GM21528 (cell line): ENCODE measurements at regions not wholly inside any gene's neighbourhood (a gene's known extent, or its start where the extent isn't known, plus 50 kb on each side); places are given as distances from the start of the nearest gene placed in this dataset.

Source experiments
- ATAC-seq: cut with Tn5 transposase; IDR thresholded peaks from one replicate; pipeline ENCODE4 v1.9.1; 2021; ENCODE audit warnings: mild to moderate bottlenecking, moderate library complexity; ENCODE audit not compliant: unreplicated experiment, low FRiP score

GRCh38 chr12:78672033-78672432 lies 192.5 kb upstream of the SYT1 start:
- no peak for ATAC-seq

DNA sequence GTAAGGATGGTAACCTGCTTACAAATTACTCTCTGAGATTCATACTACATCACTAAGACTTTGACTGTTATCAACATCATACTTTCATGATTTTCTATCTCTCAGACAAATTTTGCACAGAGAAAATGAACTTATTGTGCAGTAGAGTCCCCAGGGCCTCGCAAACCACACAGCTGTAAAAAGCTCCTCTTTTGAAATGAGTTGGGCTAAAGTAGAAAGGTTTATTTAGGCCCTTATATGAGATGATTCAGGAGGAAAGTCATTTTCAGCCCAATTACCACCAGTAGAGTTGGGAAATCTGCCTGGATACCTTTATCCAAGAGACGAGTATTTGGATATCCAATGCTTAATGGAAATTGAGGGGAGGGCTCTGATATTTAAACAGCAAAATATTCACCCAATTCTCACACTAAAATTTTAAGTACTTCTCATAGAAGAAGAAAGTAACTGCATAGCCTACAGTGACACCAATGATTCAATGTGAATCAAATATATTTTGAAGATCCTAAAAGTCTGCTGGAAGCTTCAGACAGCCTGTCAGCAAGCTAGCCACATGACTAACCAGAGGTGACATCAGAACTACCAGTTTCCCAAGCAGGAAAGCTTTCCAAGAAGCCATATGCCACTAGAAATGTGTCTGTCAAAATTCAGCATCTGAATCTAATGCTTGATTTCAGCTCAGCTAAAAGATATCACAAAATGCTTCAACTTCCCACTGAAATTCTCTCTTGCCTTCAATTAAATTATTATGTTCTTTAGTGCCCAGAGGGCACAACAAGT lies 190.1 kb upstream of the SYT1 start:
- no peak for ATAC-seq

GRCh38 chr12:78680596-78680995 lies 184.0 kb upstream of the SYT1 start:
- no peak for ATAC-seq

DNA sequence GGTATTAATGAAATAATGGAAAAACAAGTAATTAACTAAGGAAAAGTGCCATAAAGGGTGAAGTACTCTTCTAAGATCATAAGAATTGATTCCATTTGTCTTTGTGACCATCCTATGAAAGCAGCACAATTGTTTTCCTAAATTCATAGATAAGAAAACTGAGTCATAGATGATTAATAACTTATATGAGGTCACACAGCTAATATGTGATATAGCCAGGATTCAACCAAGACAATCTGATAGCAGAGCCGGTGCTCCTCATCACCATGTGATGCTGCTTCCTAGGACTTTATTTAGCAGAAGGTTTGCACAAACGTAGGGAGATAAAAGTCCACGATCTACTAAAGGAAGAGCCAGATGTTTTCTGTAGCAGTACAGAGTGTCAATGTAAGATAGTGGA lies 181.5 kb upstream of the SYT1 start:
- no peak for ATAC-seq

GRCh38 chr12:78683626-78684025 lies 180.9 kb upstream of the SYT1 start:
- no peak for ATAC-seq

DNA sequence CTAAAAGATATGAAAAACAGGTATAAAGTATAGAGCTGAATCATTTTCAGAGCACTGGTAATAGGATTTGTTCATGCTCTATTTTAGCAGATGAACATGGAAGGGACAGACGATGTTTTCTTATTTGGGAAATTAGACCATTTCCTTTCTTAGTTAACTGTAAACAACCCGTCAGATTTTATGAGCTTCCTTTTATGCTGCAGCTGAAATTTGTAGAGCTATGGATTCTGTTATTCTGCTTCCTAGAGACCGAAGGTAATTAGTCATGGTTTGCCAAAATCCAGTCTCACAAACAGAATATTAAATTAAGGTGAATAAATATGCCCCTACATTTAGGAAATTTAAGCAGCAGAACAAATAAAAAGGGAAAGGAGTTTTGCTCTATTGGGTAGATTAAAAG lies 180.2 kb upstream of the SYT1 start:
- no peak for ATAC-seq

DNA sequence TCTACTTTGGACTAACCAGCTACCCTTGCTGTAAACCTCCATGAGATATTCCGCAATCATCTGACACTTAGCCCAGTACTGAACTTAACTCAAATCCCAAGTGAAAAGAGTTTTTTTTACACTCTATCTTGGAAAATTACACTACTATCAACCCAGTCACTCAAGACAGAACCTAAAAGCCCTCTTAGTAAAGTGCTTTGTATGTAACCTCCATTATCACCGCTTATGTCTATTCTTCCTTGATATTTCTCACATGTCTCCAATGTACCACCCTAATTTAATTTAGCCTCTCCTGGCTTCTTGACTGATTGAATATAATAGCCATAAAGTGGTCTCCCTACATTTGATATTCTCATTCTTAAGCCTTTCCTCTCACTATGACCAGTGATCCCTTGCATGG lies 168.8 kb upstream of the SYT1 start:
- ATAC-seq: no peak

DNA sequence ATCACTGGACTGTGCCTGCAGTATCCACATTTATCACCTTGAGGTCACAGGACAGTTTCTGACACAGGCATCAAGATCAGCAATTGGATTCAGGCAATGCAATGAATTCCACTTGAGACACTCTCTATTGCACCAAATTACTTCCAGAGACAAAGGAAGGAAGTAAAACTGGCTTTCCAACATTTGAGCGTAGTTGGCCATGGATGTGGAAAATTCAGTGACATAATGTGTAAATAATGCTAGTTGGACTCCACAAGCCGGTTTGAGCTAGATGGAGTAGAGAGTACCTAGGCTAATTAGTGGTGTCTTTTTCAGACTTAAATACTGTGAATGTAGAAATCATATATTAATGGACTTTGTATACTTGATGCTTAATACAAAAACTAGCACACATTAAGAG lies 168.3 kb upstream of the SYT1 start:
- ATAC-seq: no peak

DNA sequence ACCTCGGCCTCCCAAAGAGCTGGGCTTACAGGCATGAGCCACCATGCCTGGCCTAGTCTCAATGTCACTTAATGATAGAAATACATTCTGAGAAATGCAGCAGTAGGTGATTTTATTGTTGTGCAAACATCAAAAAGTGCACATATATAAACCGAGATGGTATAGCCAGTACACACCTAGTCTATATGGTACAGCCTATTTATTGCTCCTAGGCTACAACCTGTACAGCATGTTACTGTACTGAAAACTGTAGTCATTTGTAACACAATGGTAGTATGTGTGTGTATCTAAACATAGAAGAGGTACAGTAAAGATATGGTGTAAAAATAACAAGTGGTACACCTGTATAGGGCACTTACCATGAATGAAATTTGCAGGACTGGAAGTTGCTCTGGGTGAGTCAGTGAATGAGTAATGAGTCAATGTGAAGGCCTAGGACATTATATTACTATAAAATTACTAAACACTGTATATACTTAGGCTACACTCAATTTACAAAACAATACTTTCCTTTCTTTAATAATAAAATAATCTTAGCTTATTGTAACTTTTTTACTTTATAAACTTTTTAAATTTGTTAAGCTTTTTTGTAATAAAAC lies 166.7 kb upstream of the SYT1 start:
- no peak for ATAC-seq

- no peak for ATAC-seq
Measured at GRCh38 chr12:78698747-78699146, 165.8 kb upstream of the SYT1 start.

GRCh38 chr12:78700565-78700964 lies 164.0 kb upstream of the SYT1 start:
- ATAC-seq: no peak

GRCh38 chr12:78703820-78704525 lies 160.6 kb upstream of the SYT1 start:
- ATAC-seq: no peak

- no peak for ATAC-seq
Measured at GRCh38 chr12:78711954-78712353, 152.6 kb upstream of the SYT1 start.

- no peak for ATAC-seq
Measured at GRCh38 chr12:78712834-78713481, 151.6 kb upstream of the SYT1 start.

GRCh38 chr12:78719721-78720120 lies 144.9 kb upstream of the SYT1 start:
- ATAC-seq: no peak

- no peak for ATAC-seq
Measured at GRCh38 chr12:78721906-78722305, 142.7 kb upstream of the SYT1 start.

- no peak for ATAC-seq
Measured at GRCh38 chr12:78725033-78725432, 139.5 kb upstream of the SYT1 start.

DNA sequence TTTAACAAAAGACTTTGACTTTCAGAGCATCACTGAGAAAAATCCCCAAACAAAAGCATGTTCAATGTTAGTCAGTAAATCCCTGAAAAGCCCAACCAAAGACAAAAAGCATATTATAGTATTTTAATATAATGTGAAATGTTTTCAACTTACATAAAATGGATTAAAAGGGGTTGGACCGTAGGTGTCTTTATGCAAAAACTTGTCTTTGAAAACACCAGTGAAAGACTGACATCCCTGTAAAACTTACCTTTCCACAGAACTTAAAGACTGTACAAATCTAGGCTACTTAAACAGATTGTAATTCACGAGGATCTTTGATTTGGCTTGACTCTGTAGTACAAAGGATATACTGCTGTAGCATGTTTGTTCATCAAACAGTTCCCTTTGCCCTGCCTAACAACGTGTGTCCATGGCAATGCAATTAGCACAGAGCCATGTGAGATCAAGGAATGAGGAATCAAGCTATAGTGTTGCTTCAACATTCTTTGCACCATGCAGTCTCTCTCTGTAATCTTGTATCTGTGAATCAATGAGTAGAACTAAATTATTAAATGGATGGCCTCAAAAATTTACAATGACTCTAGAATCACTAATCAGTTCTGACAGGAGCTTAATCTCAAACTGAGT lies 138.5 kb upstream of the SYT1 start:
- no peak for ATAC-seq

- no peak for ATAC-seq
Measured at GRCh38 chr12:78726854-78727253, 137.7 kb upstream of the SYT1 start.

- ATAC-seq: no peak
Measured at GRCh38 chr12:78732481-78732880, 132.1 kb upstream of the SYT1 start.

- ATAC-seq: no peak
Measured at GRCh38 chr12:78739653-78740052, 124.9 kb upstream of the SYT1 start.
